HUES48 (cell line): ENCODE measurements at regions not wholly inside any gene's neighbourhood (a gene's known extent, or its start where the extent isn't known, plus 50 kb on each side); places are given as distances from the start of the nearest gene placed in this dataset.
"Not testable (repeated sequence)": the region's sequence is repeated elsewhere in the genome, so short reads cannot be mapped to it uniquely, and the experiment has no call there.

Experiments
- H3K27ac ChIP-seq: one replicate; pipeline ENCODE4 v1.7.0; 2013; ENCODE audit warnings: low read depth, low read length, inconsistent platforms
- H3K27me3 ChIP-seq: 2 replicates; pipeline ENCODE4 v1.6.1; 2013; ENCODE audit warnings: mild to moderate bottlenecking, low read length; ENCODE audit not compliant: control insufficient read depth, insufficient read depth
- H3K36me3 ChIP-seq: 2 replicates; pipeline ENCODE4 v1.6.1; 2013; ENCODE audit warnings: low read length; ENCODE audit not compliant: control insufficient read depth, insufficient read depth
- H3K4me1 ChIP-seq: 2 replicates; pipeline ENCODE4 v1.6.1; 2013; ENCODE audit warnings: mild to moderate bottlenecking, low read length; ENCODE audit not compliant: control insufficient read depth, insufficient read depth
- H3K4me3 ChIP-seq: 2 replicates; pipeline ENCODE4 v1.5.1; 2013; ENCODE audit warnings: mild to moderate bottlenecking, low read depth, low read length
- H3K9ac ChIP-seq: 2 replicates; pipeline ENCODE4 v1.6.1; 2013; ENCODE audit warnings: mild to moderate bottlenecking, low read depth, low read length, moderate library complexity
- H3K9me3 ChIP-seq: 2 replicates; pipeline ENCODE4 v1.6.1; 2013; ENCODE audit warnings: low read length; ENCODE audit not compliant: control insufficient read depth, insufficient read depth

DNA sequence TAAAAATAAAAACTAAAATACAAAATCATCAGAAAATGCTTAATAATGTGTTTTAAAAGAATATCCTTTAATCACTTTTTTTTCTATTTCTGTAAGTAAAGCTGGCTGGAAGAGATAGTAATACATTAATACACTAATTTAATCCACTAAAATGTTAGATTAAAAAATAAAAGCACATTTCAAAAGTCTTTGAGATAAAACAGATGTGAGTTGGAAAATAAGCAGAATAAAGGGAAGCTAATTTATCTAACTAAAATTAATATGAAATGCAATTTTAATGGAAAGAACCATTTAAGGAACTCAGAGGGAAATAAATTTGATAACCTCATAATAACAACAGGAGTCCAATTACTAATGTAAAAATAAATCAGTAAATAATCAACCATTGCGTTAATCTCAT, 774.8 kb upstream of the MBL2 start:
- Histone ChIP-seq H3K4me3 (no peak overlapping the region), H3K36me3 (no peaks in the 10 kb centered on the region), H3K27ac (no peak overlapping the region), H3K27me3 (no peaks in the 10 kb centered on the region), H3K9ac (no peak overlapping the region), H3K9me3 (peaks cover 4% of the 10 kb centered on the region; the same call in 1 of the 2 replicates), H3K4me1 (no peaks in the 10 kb centered on the region)

DNA sequence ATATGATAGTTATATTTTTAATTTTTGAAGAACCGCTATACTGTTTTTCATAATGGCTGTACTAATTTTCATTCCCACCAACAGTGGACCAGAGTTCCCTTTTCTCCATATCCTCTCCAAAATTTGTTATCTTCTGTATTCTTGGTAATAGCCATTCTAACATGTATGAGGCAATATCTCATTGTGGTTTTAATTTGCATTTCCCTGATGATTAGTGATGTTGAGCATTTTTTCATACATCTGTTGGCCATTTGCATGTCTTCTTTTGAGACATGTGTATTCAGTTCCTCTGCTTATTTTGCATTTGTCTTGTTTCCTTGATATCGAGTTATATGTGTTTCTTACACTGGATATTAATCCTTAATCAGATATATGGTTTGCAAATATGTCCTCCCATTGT, 770.8 kb upstream of the MBL2 start:
- peaks cover 4% of the 10 kb centered on the region; the same call in 1 of the 2 replicates for H3K9me3 ChIP-seq
- H3K4me3 ChIP-seq, result no peak overlapping the region
- H3K36me3 ChIP-seq, result no peaks in the 10 kb centered on the region
- no peaks in the 10 kb centered on the region for H3K4me1 ChIP-seq
- H3K27ac ChIP-seq, result no peak overlapping the region
- H3K9ac ChIP-seq, result no peak overlapping the region
- H3K27me3 ChIP-seq, result no peaks in the 10 kb centered on the region

DNA sequence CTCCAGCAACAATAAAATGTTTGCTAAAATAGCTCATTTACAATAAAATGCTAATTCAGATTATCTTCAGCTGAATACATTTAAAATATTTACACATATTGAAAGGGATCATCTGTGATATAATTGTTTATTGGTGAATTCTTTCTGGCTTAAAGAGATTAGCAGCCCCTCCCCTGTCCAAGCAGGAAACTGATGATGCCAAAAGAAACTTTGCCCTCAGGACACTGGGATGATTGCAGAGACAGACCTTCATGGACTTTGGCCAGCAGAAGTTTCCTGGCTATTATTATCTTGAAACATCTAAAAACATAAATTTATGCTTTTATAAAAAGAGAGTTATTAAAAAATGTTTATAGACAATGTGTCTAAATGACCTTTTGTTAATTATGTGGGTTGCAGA, 764.9 kb upstream of the MBL2 start:
- no peaks in the 10 kb centered on the region for H3K9me3 ChIP-seq
- H3K27me3 ChIP-seq, result no peaks in the 10 kb centered on the region
- H3K9ac ChIP-seq, result no peak overlapping the region
- H3K4me1 ChIP-seq, result no peaks in the 10 kb centered on the region
- H3K27ac ChIP-seq, result no peak overlapping the region
- no peaks in the 10 kb centered on the region for H3K36me3 ChIP-seq
- H3K4me3 ChIP-seq, result no peak overlapping the region

DNA sequence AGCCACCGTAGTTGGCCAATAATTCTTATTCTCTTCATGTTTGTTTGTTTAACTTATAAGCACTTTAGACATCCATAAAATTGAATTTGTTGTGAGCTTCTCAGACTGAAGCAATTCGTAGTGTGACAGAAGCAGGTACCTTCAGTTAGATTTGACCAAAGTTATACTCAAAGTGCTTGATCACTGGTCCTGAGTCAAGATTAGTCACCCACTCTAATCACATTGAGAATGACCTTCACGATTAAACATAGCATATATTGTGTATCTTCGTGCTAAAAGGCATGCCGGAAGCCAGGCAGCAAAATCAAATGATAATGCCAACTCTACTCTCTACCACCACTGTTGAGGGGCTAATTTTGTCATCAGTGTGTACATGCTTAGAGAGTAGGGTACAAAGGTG, 763.7 kb upstream of the MBL2 start:
- no peak overlapping the region for H3K4me3 ChIP-seq
- no peaks in the 10 kb centered on the region for H3K36me3 ChIP-seq
- no peaks in the 10 kb centered on the region for H3K9me3 ChIP-seq
- no peaks in the 10 kb centered on the region for H3K27me3 ChIP-seq
- no peak overlapping the region for H3K9ac ChIP-seq
- H3K4me1 ChIP-seq, result no peaks in the 10 kb centered on the region
- no peak overlapping the region for H3K27ac ChIP-seq

DNA sequence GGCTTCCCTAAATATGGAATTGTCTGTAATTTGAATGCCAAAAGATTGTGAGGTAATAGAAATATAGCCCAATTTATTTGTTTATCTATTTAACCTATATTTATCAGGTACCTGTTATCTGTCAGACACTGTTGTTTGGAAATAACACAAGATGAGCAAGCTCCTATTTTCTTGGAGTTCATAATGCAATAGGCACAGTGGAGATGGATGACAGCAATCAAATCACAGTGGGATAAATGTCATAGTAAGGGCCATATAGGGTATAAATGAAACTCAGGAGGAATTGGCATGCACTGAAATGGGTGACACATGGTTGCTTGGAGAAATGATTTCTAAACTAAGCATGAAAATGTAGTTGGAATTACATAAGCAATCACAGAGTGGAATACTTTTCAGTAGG, 761.8 kb upstream of the MBL2 start:
- H3K27ac ChIP-seq, result no peak overlapping the region
- H3K4me1 ChIP-seq, result peaks cover 10% of the 10 kb centered on the region
- H3K4me3 ChIP-seq, result no peak overlapping the region
- no peaks in the 10 kb centered on the region for H3K27me3 ChIP-seq
- no peaks in the 10 kb centered on the region for H3K9me3 ChIP-seq
- no peaks in the 10 kb centered on the region for H3K36me3 ChIP-seq
- no peak overlapping the region for H3K9ac ChIP-seq

DNA sequence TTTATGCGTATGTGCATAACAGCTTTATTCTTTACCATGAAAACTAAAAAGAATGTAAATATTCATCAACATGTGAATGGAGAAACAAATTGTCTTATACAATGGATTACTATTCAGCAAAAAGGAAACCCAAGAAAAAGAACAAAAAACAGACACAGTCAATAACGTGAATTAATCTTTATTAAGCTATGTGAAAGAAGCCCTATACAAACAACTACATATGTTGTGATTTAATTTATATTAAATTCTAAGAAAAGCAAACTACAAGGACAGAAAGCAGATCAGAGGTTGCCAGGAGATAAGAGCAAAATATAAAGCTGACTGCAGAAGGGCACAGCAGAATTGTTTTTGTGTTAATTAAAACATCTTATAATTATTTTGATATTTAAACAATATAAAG, 756.4 kb upstream of the MBL2 start:
- no peaks in the 10 kb centered on the region for H3K36me3 ChIP-seq
- H3K9ac ChIP-seq, result no peak overlapping the region
- H3K9me3 ChIP-seq, result no peaks in the 10 kb centered on the region
- H3K4me1 ChIP-seq, result peaks cover 18% of the 10 kb centered on the region
- H3K27me3 ChIP-seq, result no peaks in the 10 kb centered on the region
- no peak overlapping the region for H3K4me3 ChIP-seq
- H3K27ac ChIP-seq, result no peak overlapping the region

DNA sequence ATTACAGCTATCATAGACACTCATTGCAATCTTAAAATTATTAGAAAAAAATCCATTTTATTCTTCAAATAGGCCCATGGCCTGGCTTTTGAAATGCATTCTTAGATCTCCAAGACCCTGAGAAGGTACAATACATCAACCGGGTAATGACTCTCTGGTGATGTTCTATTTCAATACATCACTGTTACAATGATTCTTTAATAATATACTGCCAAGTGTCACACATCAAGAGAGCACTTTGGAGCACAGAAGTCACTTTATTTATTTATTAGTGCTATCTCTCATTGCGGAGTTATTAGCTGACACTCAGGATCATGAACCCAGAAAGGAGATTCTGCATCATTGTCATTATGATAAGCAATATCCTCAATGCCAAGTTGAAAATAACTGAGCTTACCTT, 748.5 kb upstream of the MBL2 start:
- H3K27ac ChIP-seq, result no peak overlapping the region
- no peaks in the 10 kb centered on the region; the same call in 1 of the 2 replicates for H3K4me1 ChIP-seq
- no peaks in the 10 kb centered on the region for H3K36me3 ChIP-seq
- no peaks in the 10 kb centered on the region for H3K27me3 ChIP-seq
- H3K9me3 ChIP-seq, result peaks cover 29% of the 10 kb centered on the region
- H3K4me3 ChIP-seq, result no peak overlapping the region
- no peak overlapping the region for H3K9ac ChIP-seq

DNA sequence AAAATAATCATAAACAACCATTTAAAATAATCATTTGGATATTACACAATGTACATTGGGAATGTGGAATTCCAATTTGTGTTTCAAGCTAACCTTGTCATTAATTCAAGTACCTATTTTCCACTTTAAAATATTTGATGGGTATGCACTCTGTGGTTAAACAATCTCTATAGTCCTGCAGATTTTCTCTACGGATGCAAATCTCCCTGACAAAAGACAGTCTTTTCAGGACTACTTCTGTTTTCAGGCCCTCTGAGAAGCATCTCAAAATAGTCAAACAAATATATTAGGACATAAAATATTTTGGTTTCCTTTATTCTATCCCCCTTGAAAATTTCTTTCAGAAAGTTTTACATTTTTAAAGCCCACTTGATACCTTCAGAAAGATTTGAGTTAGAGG, 735.6 kb upstream of the MBL2 start:
- no peaks in the 10 kb centered on the region for H3K27me3 ChIP-seq
- no peaks in the 10 kb centered on the region; the same call in 1 of the 2 replicates for H3K9me3 ChIP-seq
- H3K4me1 ChIP-seq, result peaks cover 25% of the 10 kb centered on the region
- no peak overlapping the region for H3K4me3 ChIP-seq
- H3K9ac ChIP-seq, result peak overlapping the region; percentile 41; the same call in 1 of the 2 replicates
- H3K36me3 ChIP-seq, result no peaks in the 10 kb centered on the region
- H3K27ac ChIP-seq, result peak overlapping the region; percentile 93

DNA sequence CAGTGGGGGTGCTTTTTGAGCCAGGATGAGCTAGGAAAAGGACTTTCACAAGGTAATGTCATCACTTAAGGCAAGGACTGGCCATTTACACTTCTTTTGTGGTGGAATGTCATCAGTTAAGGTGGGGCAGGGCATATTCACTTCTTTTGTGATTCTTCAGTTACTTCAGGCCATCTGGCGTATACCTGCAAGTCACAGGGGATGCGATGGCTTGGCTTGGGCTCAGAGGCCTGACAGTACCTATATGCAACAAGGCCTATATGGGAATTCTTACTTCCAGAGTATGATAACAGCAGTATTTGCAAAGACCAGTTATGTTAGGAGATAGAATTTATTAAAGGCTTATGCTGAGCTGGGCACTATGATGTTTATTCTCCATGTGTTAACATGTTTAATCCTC, 731.9 kb upstream of the MBL2 start:
- H3K4me3 ChIP-seq, H3K27me3 ChIP-seq, H3K27ac ChIP-seq, H3K9ac ChIP-seq, H3K36me3 ChIP-seq, H3K9me3 ChIP-seq: not testable (repeated sequence)
- peaks cover 25% of the 10 kb centered on the region for H3K4me1 ChIP-seq

DNA sequence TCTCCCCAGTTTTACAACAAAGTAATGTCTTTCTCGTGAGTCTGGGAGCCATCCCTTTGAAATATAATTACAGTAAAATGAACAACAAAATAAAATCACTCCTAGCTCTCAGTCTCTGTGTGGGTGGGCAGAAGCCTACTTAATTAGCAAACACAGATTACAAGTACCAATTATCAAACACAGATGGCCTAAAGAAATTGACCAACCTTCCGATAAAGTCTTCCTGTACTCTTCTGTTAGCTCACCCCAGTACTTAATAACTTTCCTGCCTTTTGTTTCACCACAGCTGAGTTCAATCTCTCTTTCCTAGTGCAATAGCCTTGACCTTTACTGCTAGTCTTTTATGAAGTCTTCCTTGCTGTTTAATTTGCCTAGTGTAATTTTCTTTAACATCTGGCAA, 719.2 kb upstream of the MBL2 start:
- no peaks in the 10 kb centered on the region for H3K27me3 ChIP-seq
- peak overlapping the region; percentile 47; the same call in 1 of the 2 replicates for H3K9ac ChIP-seq
- H3K36me3 ChIP-seq, result peaks cover 8% of the 10 kb centered on the region
- H3K9me3 ChIP-seq, result peaks cover 9% of the 10 kb centered on the region
- peak overlapping the region; percentile 0 for H3K27ac ChIP-seq
- H3K4me3 ChIP-seq, result no peak overlapping the region
- H3K4me1 ChIP-seq, result peaks cover 18% of the 10 kb centered on the region

DNA sequence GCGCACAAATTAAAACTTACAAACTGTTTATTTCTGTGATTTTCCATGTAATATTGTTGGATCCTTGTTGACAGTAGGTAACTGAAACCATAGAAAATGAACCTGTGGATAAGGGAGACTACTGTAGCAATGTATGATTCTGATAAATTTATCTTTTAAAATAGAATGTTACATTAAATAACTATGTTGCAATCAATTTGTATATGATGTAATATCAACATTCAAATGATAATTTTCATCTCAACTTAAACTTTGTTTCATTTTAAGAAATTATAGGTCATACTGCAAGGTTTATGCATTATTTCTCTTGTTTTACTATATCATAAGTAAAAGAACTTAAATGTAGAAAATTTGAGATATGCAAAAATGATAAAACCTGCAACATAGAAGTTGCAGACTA, 718.0 kb upstream of the MBL2 start:
- Histone ChIP-seq H3K27ac (peak overlapping the region; percentile 71), H3K9me3 (peaks cover 21% of the 10 kb centered on the region), H3K9ac (no peak overlapping the region), H3K27me3 (no peaks in the 10 kb centered on the region), H3K4me3 (no peak overlapping the region), H3K4me1 (peaks cover 18% of the 10 kb centered on the region), H3K36me3 (peaks cover 16% of the 10 kb centered on the region)
